Testis (tissue), 2 donors: ENCODE measurements at regions not wholly inside any gene's neighbourhood (a gene's known extent, or its start where the extent isn't known, plus 50 kb on each side); places are given as distances from the start of the nearest gene placed in this dataset.

Experiments used
- DNase-seq: peaks from one replicate; pipeline ENCODE4 v3.0.0-alpha.2; 2019
- H3K27ac ChIP-seq, 2 donors: fragments of 200-600 bp; sonication (generic); one replicate each; pipeline ENCODE4 v1.5.1; 2019
- H3K27me3 ChIP-seq: fragments of 200-600 bp; sonication (generic); one replicate; pipeline ENCODE4 v1.5.1; 2019
- H3K36me3 ChIP-seq: fragments of 200-600 bp; sonication (generic); one replicate; pipeline ENCODE4 v1.5.1; 2017; ENCODE audit warnings: low read depth; ENCODE audit errors: missing control alignments
- H3K4me1 ChIP-seq: fragments of 200-600 bp; sonication (generic); one replicate; pipeline ENCODE4 v1.5.1; 2019
- H3K4me3 ChIP-seq, 2 donors: fragments of 200-600 bp; sonication (generic); one replicate each; pipeline ENCODE4 v1.5.1; 2017 to 2019
- H3K9me3 ChIP-seq: fragments of 200-600 bp; sonication (generic); one replicate; pipeline ENCODE4 v1.5.1; 2017
- CTCF ChIP-seq, 3 experiments: fragments of 450-650 bp in 2 of 3; fragments of 200-600 bp in 1 of 3; sonication (generic) in 1 of 3; IDR thresholded peaks; one replicate each; pipeline ENCODE4 v1.5.1; 2016 to 2019; ENCODE audit warnings: antibody characterized with exemption in 3 of 3, mild to moderate bottlenecking in 2 of 3, moderate library complexity in 1 of 3
- POLR2A ChIP-seq: fragments of 450-650 bp; IDR thresholded peaks from one replicate; pipeline ENCODE4 v1.6.1; 2017; ENCODE audit warnings: antibody characterized with exemption, mild to moderate bottlenecking, moderate library complexity
- WGBS, 2 donors: methylation state at CpG; one replicate each; pipeline ENCODE4 v1.1.5; 2018; 5-methylcytosine and 5-hydroxymethylcytosine counted together
- intact Hi-C: fragments of 100-400 bp; cut with DNase I; formaldehyde crosslinking; loops from one replicate; pipeline ENCODE4 v1.15.1; 2023; ENCODE audit warnings: low total_unique reads

DNA sequence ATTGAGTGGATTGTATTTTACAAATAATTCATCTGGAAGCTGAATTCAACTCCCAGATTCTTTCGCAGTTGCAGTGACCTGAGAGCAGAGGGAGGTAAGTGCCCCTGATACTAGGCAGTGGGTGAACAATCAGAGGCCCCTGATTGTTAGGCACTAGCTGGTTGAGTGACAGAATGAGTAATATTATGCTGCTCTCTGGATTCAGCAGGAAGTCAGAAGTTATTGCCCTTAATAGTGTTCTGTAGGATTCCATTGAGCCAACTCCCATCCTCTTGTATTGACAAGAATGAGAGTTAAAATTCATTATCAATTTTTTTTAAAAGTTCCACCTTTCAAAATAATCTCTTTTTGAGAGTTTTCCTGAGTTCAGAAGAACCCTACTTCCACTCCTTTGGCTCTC, 301.2 kb downstream of the DTWD2 start:
- H3K4me3 ChIP-seq: no peak overlapping the region
- TF ChIP-seq POLR2A: no peak
- TF ChIP-seq CTCF (IDR thresholded peaks at IDR 0.05): no peak
- H3K36me3 ChIP-seq: no peaks in the 10 kb centered on the region
- no peak for DNase-seq
- H3K27ac ChIP-seq: no peak overlapping the region
- WGBS, 2 donors: 88 to 91% methylated on average over 1 of the region's 1 CpG
- H3K4me1 ChIP-seq: no peaks in the 10 kb centered on the region
- intact Hi-C loops: no loop called here
- no peaks in the 10 kb centered on the region for H3K27me3 ChIP-seq
- H3K9me3 ChIP-seq: no peaks in the 10 kb centered on the region

DNA sequence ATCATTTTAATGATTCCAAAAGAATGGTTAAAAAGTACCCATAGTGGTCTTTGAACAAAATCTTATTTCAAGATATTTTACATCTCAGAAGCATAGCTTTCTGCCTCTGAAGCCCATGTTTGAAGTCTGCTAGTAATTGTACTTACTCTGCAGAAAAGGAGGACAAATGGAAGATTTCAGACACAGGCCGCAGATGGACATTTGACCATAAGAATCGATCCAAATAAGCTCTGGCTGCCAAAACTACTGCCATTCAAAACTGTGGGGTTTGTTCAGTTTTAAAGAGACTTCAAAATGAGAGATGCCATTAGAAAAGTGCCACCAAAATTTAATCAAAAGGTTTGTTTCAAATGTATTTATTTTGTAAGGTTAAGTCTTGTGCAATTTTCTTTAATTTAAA, 306.7 kb downstream of the DTWD2 start:
- WGBS, 2 donors: 65 to 70% methylated on average over 2 of the region's 2 CpGs
- Histone ChIP-seq H3K27me3 (no peaks in the 10 kb centered on the region), H3K9me3 (no peaks in the 10 kb centered on the region), H3K27ac (no peak overlapping the region), H3K4me1 (no peaks in the 10 kb centered on the region), H3K36me3 (no peaks in the 10 kb centered on the region), H3K4me3 (no peak overlapping the region)
- DNase-seq: no peak
- no peak for TF ChIP-seq POLR2A
- no peak for TF ChIP-seq CTCF (IDR thresholded peaks at IDR 0.05)
- intact Hi-C loops: no loop called here

DNA sequence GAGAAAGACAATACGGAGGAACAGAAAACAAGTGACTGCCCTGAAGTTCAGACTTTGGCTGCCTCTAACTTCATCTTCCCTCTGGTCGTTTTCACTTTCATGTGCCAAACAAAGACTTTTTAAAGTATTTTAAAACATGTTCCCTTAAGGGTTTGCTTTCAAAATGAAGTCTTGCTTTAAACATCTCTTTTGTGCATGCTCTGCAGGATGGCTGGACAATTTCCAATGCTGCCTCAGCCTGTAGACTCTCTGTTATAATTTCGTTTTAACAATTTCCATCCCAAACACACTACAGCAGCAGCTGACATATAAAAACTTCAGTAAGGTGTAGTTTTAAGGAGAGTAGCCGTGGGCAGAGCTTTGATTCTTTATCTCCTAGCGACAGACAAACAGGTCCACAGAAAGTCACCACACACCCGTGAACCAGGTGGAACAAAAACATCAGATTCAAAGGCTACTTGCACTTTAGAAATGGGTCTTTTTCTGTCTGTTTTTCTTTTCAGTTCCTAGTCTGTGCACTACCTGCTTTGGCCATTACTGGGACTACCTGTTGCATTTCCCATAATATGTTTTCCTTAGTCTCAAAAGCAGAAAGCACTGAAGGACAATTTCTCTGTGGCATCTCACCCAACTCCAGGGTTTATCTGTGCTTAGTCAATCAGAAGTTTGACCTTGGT, 308.9 kb downstream of the DTWD2 start:
- WGBS, 2 donors: 50 to 53% methylated on average over 6 of the region's 6 CpGs
- Histone ChIP-seq H3K9me3 (no peaks in the 10 kb centered on the region), H3K27me3 (no peaks in the 10 kb centered on the region), H3K4me1 (no peaks in the 10 kb centered on the region), H3K36me3 (no peaks in the 10 kb centered on the region), H3K4me3 (no peak overlapping the region), H3K27ac (no peak overlapping the region)
- no peak for DNase-seq
- intact Hi-C loops: no loop called here
- TF ChIP-seq CTCF (IDR thresholded peaks at IDR 0.05): no peak
- TF ChIP-seq POLR2A: no peak

DNA sequence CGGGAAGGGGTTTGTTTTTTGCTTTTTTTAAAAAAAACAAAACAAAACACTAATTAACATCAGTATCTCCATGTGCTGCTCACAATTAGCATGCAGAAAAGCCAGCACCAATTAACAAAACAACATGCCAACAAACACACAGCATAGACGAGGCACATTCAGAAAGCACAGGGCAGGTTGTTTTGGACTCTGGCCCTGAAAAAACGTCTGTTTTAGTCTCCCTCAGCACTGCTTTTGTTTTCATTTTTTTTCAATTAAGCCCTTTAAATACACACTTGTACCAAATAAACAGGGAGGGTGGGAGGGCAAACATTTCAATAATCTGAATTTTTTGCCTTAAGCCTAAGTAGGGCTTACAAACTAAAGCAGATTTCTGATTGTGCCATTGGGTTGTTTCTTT, 309.6 kb downstream of the DTWD2 start:
- Histone ChIP-seq H3K4me3 (no peak overlapping the region), H3K27me3 (no peaks in the 10 kb centered on the region), H3K4me1 (no peaks in the 10 kb centered on the region), H3K36me3 (no peaks in the 10 kb centered on the region), H3K27ac (no peak overlapping the region), H3K9me3 (no peaks in the 10 kb centered on the region)
- 37 to 47% methylated on average over 3 of the region's 3 CpGs for WGBS, 2 donors
- TF ChIP-seq POLR2A: no peak
- TF ChIP-seq CTCF (IDR thresholded peaks at IDR 0.05): no peak
- no peak for DNase-seq
- intact Hi-C loops: no loop called here

DNA sequence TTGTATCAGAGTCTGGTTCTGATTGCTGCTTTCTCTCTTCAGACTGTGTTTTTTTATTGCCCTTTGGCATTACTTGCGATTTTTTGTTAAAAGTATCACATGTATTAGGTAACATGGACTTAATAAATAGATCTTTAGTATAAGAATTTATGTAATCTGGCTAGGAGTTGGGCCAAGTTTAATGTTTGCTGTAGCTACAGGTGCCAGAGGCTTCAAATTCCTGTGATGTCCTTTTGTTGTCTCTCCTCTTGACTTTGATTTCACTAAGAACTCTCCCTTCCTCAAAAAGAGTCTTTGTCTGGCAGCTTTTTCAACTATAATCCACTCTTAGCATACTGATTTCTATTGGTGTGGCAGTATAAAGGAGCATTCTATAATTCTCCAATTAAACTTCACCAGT, 313.1 kb downstream of the DTWD2 start:
- 79 to 89% methylated on average over 1 of the region's 1 CpG for WGBS, 2 donors
- TF ChIP-seq CTCF (IDR thresholded peaks at IDR 0.05): no peak
- no peak for TF ChIP-seq POLR2A

More for the DNA sequence above, 313.1 kb downstream of the DTWD2 start:
- Histone ChIP-seq H3K27me3 (no peaks in the 10 kb centered on the region), H3K36me3 (no peaks in the 10 kb centered on the region), H3K27ac (no peak overlapping the region), H3K4me3 (no peak overlapping the region), H3K4me1 (no peaks in the 10 kb centered on the region), H3K9me3 (no peaks in the 10 kb centered on the region)
- intact Hi-C loops: no loop called here
- no peak for DNase-seq
